SK-N-MC (cell line): ENCODE measurements at regions not wholly inside any gene's neighbourhood (a gene's known extent, or its start where the extent isn't known, plus 50 kb on each side); places are given as distances from the start of the nearest gene placed in this dataset.

ENCODE experiments used
- EZH2 ChIP-seq: fragments of 200-600 bp; sonication (generic); IDR thresholded peaks from one replicate; pipeline ENCODE4 v1.6.1; 2017; ENCODE audit warnings: antibody characterized with exemption
- FOXP2 ChIP-seq: optimal IDR thresholded peaks from 2 replicates; pipeline ENCODE3; 2011; ENCODE audit warnings: mild to moderate bottlenecking, moderate library complexity; ENCODE audit not compliant: insufficient read depth; ENCODE audit errors: extremely low read length, control extremely low read depth
- POLR2AphosphoS5 ChIP-seq: IDR thresholded peaks from 2 replicates; pipeline ENCODE4 v1.6.1; 2012; ENCODE audit warnings: mild to moderate bottlenecking, low read depth, low read length, borderline replicate concordance

- TF ChIP-seq POLR2AphosphoS5 (no peak), EZH2 (no peak), FOXP2 (no peak)
Observed at GRCh38 chr3:73738711-73739110, 114.0 kb upstream of the PDZRN3 start.
